Epithelial cell of esophagus (primary cell): ENCODE measurements at regions not wholly inside any gene's neighbourhood (a gene's known extent, or its start where the extent isn't known, plus 50 kb on each side); places are given as distances from the start of the nearest gene placed in this dataset.
"Not testable (repeated sequence)": the region's sequence is repeated elsewhere in the genome, so short reads cannot be mapped to it uniquely, and the experiment has no call there.

Experiments
- DNase-seq: peaks from one replicate; pipeline ENCODE4 v3.0.0; 2010; ENCODE audit warnings: low read depth
- H3K4me3 ChIP-seq: 2 replicates; pipeline ENCODE4 v1.5.1; 2011; ENCODE audit warnings: mild to moderate bottlenecking, low read length, control low read depth
- CTCF ChIP-seq: IDR thresholded peaks from 2 replicates; pipeline ENCODE4 v1.5.1; 2011; ENCODE audit warnings: low read depth, mild to moderate bottlenecking, low read length, control low read depth, inconsistent platforms; ENCODE audit not compliant: insufficient read depth; ENCODE audit errors: missing control alignments

DNA sequence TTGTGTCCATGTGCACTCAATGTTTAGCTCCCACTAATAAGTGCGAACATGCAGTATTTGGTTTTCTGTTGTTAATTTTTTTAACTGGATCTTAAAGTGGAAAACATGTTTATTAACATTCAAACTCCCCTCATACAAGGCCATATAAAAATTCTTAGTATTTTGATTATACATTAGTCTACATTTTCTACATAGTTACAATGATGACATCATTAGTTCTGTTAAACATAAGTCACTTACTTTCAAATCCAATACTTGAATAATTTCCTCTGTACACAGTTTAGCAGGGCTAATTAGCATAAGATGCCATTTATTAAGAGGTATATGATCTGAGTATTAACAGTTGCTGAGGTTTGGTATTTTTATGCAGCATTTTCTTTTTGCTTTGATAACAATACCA lies 91.3 kb upstream of the CCDC39 start:
- no peak overlapping the region for H3K4me3 ChIP-seq
- TF ChIP-seq CTCF: no peak
- DNase-seq: no peak

DNA sequence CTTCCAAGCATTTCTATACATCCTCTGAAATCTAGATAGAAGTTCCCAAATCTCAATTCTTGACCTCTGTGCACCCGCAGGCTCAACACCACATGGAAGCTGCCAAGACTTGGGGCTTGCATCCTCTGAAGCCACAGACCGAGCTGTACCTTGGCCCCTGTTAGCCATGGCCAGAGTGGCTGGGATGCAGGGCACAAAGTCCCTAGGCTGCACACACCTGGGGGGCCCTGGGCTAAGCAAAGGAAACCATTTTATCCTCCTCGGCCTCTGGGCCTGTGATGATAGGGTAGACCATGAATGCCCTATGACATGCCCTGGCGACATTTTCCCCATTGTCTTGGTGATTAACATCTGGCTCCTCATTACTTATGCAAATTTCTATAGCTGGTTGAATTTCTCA lies 97.1 kb upstream of the CCDC39 start:
- H3K4me3 ChIP-seq: no peak overlapping the region
- no peak for DNase-seq
- TF ChIP-seq CTCF: no peak

DNA sequence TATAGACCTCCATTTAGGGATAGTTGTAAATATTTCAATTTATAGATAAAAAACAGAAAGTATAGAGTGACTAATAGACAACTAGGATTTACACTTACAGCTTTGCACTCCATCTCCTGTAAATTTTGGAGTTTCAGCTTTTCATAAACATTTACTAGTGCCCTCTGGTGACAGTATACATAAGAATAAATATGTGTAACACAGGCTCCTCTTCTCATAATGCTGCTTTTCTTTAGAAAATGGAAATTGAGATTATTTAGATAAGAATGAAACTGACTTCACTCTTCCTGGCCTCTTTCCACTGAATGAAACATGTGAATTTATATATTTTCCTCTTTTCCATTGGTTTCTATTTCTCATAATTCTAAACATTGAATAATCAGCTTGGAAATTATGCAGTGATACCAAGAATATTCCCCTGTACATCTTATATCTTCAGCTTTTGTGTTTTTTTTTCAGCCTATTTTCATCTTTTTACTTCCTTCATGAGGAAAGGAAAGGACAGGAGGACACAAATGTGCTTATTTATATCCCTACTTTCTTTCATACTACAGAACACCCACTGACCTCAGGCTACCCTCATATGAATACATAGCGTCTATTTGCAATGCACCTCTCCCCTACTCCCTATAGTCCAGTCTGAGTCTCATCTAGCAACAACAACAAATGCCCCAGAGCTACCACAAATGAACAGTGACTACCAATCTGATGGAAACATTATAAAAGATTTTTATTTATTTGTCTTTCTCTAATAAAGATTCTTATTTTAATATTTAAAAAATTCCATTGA lies 103.1 kb upstream of the CCDC39 start:
- TF ChIP-seq CTCF: no peak
- no peak for DNase-seq
- H3K4me3 ChIP-seq: no peak overlapping the region

DNA sequence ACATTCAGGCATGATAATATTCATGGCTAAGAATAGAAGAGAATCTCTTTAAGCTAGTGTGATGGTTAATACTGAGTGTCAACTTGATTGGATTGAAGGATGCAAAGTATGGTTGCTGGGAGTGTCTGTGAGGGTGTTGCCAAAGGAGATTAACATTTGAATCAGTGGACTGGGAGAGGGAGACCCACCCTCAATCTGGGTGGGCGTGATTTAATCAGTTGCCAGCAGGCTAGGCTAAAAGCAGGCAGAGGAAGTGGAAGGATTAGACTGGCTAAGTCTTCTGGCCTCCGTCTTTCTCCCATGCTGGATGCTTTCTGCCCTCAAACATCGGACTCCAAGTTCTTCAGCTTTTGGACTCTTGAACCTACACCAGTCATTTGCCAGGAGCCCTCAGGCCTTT lies 106.9 kb upstream of the CCDC39 start:
- not testable (repeated sequence) for H3K4me3 ChIP-seq, DNase-seq

DNA sequence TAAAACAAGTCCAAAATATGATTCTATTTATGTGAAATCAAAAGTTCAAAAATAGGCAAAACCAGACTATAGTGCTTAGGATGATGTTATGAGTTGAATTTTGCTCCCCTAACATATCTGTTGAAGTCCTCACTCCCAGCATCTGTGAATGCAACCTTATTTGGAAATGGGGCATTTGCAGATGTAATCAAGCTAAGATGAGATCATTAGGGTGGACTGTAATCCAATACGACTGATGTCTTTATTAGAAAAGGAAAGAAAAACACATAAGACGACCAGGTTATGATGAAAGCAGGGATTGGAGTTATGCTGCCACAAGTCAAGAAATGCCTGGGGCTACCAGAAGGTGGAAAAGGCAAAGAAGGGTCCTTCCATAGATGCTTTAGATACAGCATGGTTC lies 110.5 kb upstream of the CCDC39 start:
- DNase-seq: no peak
- no peak for TF ChIP-seq CTCF
- no peak overlapping the region for H3K4me3 ChIP-seq

DNA sequence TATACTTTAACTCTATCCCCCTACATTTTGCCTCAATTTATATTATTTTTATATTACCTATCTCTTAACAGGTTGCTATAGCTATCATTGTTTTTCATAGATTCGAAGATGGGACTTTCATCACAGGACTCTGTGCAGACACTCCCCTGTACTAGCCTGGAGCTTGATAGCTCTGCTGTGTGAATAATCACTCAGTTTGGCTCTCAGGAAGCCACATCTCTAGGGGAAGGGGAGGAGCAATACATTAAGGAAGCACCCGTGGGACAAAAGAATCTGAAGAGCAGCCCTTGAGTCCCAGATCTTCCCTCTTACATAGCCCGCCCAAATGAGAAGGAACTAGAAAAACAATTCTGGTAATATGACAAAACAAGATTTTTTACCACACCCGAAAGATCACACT lies 114.3 kb upstream of the FXR1 start:
- DNase-seq: no peak
- H3K4me3 ChIP-seq: no peak overlapping the region
- no peak for TF ChIP-seq CTCF

- peak; percentile 65 for TF ChIP-seq CTCF
- H3K4me3 ChIP-seq: no peak overlapping the region
- DNase-seq: peak; percentile 33
Measured at GRCh38 chr3:180802837-180803236, 109.6 kb upstream of the FXR1 start.
